NCI-H345 treated with DMSO at 0.1 percent for 48 hours (cell line): ENCODE measurements at regions not wholly inside any gene's neighbourhood (a gene's known extent, or its start where the extent isn't known, plus 50 kb on each side); places are given as distances from the start of the nearest gene placed in this dataset.
"Not testable (repeated sequence)": the region's sequence is repeated elsewhere in the genome, so short reads cannot be mapped to it uniquely, and the experiment has no call there.

Experiments
- DNase-seq: peaks from one replicate; lab custom pipeline; 2025; ENCODE audit not compliant: unreplicated experiment; lab: John Stamatoyannopoulos, UW

DNA sequence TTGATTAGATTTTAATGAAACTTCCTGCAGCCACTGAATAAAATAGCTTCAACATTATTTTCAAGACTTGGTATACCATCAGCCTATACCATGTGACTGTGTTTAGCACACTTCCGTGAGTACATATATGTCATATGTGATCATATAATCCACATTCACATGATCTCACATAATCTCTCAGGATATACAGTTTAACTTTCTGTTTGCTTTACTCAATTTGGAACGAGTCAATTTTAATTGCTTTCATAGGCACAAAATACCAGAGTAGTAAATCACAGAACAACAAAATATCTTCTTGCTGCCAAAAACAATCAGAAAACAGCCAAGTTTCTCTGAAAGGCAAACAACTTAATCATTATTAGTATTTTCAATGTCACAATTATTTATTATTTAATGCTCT lies 731.1 kb upstream of the DIAPH2 start:
- DNase-seq, result no peak

- no peak for DNase-seq
These were observed 727.9 kb upstream of the DIAPH2 start for GRCh38 chrX:95956745-95957144.

DNA sequence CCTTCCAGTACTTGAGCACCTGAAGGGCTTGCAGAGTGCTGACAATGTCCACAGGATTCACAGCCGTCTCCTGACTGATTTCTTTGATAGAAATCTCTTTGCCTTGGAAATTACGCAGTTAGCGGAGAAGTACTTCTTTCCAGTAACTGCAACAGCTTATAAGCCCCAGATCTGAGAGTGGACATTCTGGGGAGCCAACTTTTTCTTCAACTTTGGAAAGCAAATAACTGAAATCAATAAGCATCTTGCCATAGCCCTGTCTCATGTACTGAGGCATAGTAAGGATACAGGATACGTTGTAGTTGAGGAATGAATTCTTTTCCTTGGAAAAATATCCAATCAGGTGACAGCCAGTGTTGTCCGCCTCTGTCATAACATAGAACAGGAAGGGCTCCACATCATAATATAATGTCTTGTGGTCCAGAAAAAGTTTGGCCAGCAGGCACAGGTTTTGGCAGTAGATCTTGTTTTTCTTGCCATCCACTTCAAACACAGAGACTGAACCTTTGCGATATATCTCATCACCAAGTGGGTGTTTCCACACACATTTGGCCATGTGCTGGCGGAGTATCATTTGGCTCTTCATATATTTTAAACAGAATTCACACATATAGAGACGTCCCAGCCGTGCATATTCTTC lies 711.1 kb upstream of the DIAPH2 start:
- not testable (repeated sequence) for DNase-seq

- no peak for DNase-seq
These were observed 710.6 kb upstream of the DIAPH2 start for GRCh38 chrX:95974096-95974470.

DNA sequence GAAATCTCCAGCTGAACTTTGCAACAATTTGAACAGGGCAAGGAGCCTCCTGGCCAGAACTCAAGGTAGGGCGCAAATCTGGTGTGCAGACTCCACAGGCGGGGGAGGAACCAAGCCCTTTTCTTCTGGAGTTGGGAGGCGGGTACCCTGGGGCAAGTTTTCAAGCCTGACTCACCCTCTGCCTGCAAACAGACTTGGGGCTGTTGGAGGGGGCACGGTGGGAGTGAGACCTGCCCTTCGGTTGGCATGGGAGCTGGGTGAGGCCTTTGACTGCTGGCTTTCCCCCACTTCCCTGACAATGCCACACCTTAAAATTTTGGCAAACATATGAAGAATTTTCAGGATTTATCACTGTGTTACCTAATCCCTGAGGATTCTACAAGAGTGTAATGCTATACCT lies 709.8 kb upstream of the DIAPH2 start:
- DNase-seq, result no peak

- DNase-seq, result no peak
These were observed 689.1 kb upstream of the DIAPH2 start for GRCh38 chrX:95995583-95995982.

GRCh38 chrX:95996294-95996693 lies 688.3 kb upstream of the DIAPH2 start:
- DNase-seq, result no peak

GRCh38 chrX:96002431-96002830 lies 682.2 kb upstream of the DIAPH2 start:
- DNase-seq, result no peak

- DNase-seq, result no peak
These were observed 680.3 kb upstream of the DIAPH2 start for GRCh38 chrX:96004386-96004785.

DNA sequence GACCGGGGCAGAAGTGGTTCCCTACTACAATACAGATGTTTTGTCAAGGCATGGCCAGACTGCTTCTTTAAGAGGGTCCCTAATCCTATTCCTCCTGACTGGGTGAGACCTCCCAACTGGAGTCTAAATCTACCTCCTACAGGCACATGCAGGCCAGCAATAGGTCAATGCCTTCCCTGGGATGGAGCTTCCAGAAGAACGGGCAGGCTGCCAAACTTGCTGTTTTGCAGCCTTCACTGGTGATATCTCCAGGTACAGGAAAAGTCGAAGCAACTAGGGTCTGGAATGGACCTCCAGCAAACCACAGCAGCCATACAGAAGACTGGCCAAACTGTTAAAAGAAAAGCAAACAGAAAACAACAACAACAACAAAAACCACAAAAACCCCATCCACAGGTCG lies 678.4 kb upstream of the DIAPH2 start:
- DNase-seq, result no peak

DNA sequence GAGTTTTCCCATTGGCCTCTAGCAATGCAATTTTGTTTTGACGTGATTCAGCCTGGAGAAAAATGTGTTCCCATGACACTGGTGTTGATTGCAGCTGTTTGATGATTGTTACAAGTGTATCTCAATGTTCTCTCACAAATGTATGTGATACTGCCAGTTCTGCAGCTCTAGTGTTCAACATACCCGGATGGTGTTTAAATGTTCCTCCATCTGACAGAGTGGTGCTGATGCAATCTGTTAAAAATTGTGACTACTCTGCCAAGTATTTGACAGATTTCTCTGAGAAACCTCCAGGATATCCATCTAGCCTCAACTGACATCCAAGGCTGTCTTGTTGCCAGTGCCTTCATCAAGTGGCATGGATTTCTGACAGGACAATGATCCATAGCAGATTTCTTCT lies 657.2 kb upstream of the DIAPH2 start:
- DNase-seq, result no peak

DNA sequence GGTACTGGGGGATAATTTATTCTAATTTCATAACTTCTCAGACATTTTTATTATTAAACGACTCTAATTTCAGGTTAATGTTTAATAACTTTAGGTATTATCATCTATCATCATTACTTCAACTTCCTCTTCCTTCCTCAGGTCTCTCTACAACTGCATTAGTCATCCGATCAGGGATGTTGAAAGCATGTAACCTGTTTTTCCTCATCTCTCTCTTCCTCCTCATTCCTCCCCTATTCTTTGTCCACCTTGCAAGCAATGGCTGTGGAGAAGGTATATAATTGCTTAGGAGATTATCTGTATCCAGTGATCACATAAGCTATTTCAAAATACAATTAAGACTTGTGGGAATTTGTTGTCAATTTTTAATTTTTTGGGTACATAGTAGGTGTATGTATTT lies 632.6 kb upstream of the DIAPH2 start:
- DNase-seq, result no peak

GRCh38 chrX:96081891-96082290 lies 602.8 kb upstream of the DIAPH2 start:
- DNase-seq, result no peak

GRCh38 chrX:96094616-96095015 lies 590.0 kb upstream of the DIAPH2 start:
- DNase-seq, result no peak

DNA sequence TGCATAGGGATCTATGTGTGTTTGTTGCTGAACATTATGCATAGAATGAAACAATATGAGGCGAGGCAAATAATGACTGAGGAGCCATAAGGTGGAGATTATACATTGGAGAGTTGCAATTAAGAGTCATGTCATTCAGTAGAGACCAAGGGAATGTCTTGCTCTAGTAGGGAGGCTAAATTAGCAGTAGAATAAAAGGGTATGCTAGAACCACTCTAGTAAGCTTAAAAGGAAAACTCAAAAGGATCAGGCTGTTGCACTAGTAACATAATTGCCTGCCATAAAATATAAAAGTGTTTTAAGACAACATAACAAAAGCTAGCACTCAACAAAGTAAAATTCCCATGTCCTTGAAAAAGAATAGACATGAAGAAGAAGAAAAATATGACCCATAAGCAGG lies 586.2 kb upstream of the DIAPH2 start:
- DNase-seq, result no peak

DNA sequence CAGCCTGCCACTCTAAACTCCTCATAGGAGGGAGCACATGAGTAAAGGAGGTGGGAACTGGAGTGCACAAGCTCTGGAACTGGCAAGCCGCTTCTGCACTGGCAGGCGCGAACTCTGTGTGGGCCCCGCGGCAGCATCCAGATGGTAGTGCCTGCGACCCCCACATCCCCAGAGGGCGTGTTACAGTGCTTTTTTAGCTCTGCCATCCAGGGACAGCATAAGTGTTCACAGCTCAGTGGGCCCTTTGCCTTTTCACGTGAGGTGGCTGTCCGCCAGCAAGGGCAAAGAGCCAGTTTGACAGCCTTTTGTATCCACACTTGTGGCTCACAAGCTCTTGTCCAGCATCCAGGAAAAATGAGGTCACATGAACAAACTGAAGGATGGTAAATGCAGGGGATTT lies 581.6 kb upstream of the DIAPH2 start:
- no peak for DNase-seq

GRCh38 chrX:96112689-96113088 lies 572.0 kb upstream of the DIAPH2 start:
- DNase-seq, result no peak

GRCh38 chrX:96126182-96126581 lies 558.5 kb upstream of the DIAPH2 start:
- DNase-seq, result no peak

DNA sequence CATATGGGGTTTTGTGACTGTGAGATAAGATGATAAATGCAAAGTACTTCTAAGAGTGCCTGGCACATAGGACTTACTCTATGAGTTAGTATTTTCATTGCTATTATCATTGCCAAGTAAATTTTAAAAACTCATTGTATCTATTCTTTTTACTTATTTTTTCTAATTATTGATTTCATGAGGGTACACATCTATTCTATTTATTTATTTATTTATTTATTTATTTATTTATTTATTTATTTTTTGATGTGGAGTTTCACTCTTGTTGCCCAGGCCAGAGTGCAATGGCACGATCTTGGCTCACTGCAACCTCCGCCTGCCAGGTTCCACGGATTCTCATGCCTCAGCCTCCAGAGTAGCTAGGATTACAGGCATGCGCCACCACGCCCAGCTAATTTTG lies 556.6 kb upstream of the DIAPH2 start:
- DNase-seq, result not testable (repeated sequence)

- DNase-seq, result no peak
These were observed 543.8 kb upstream of the DIAPH2 start for GRCh38 chrX:96140796-96141195.

DNA sequence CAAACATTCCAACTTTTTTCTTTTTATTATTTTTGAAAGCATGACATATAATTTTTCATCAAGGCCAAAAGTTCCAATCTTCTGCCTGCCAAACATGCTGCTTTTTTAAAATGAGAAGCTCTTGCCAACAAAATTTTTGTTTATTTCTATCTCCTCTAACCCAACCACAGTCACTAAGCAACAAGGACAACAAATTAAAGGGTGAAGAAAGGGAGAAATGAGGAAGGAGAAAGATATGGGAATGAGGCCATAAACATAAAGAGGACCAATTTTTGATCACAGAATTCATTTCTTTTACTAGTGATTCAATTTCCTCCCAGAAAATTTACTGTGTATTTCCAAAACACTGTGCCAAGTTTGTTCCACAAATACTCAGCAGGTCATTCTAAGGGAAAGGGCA lies 537.0 kb upstream of the DIAPH2 start:
- DNase-seq, result no peak

DNA sequence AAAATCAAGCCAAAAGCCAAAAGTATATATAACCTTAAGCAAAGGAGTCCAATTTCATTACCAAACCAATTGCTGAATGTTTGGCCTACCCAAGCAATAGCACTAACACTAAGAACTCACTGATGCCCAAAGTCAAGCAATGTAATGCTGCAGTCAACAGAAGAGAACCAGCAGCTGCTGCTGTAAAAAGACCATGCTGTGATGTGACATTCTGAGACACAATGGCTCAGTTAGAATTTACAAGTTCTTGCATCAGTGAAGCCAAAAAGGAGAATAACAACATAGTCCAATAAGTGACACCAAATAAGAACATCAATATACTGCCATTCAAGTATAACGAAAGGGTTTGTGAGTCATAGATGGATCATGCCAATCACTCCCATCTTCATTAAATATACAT lies 514.0 kb upstream of the DIAPH2 start:
- DNase-seq, result no peak

DNA sequence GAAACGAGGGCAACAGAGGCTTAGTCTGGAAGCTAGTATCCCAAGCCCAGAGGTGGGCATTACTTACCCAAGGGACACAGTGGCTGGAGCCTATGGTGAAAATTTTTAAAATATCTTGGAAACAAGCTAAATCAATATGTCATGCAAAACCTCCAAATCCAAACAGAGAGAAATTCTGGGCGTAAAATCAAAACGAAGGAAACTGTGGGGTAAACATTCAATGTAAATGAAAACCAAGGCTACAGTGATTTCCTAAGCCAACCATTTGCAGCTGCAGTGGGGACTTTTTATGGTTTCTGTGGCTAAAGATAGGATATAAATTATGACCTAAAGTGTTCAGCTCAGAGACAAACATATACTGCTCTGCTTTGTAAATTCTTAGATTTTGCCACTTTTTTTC lies 507.7 kb upstream of the DIAPH2 start:
- no peak for DNase-seq

GRCh38 chrX:96181605-96182004 lies 503.0 kb upstream of the DIAPH2 start:
- no peak for DNase-seq
